Effector memory CD4-positive, alpha-beta T cell (primary cell): ENCODE measurements at regions not wholly inside any gene's neighbourhood (a gene's known extent, or its start where the extent isn't known, plus 50 kb on each side); places are given as distances from the start of the nearest gene placed in this dataset.

Experiments used
- DNase-seq, 3 donors: peaks; one replicate each; pipeline ENCODE4 v3.0.0-alpha.2; 2020
- H3K27ac ChIP-seq: 2 replicates; pipeline ENCODE4 v1.7.0; 2013; ENCODE audit warnings: mild to moderate bottlenecking, low read length, moderate library complexity; ENCODE audit not compliant: insufficient read depth, poor library complexity, severe bottlenecking
- H3K27me3 ChIP-seq: replicated peaks from 2 replicates; pipeline ENCODE4 v1.7.0; 2013; ENCODE audit warnings: mild to moderate bottlenecking, low read length; ENCODE audit not compliant: insufficient read depth, control insufficient read depth, poor library complexity, severe bottlenecking
- H3K36me3 ChIP-seq: 2 replicates; pipeline ENCODE4 v1.7.0; 2013; ENCODE audit warnings: mild to moderate bottlenecking, low read length, moderate library complexity; ENCODE audit not compliant: control insufficient read depth, insufficient read depth
- H3K4me1 ChIP-seq: 2 replicates; pipeline ENCODE4 v1.7.0; 2013; ENCODE audit warnings: low read length, mild to moderate bottlenecking; ENCODE audit not compliant: control insufficient read depth, insufficient read depth, poor library complexity, severe bottlenecking
- H3K4me3 ChIP-seq: 2 replicates; pipeline ENCODE4 v1.7.0; 2013; ENCODE audit warnings: low read length, low read depth, mild to moderate bottlenecking; ENCODE audit not compliant: insufficient read depth, poor library complexity, severe bottlenecking
- H3K9me3 ChIP-seq: 2 replicates; pipeline ENCODE4 v1.7.0; 2013; ENCODE audit warnings: mild to moderate bottlenecking, low read length, moderate library complexity; ENCODE audit not compliant: control insufficient read depth

- Histone ChIP-seq H3K4me3 (no peak overlapping the region), H3K9me3 (no peaks in the 10 kb centered on the region), H3K27me3 (no peaks in the 10 kb centered on the region), H3K27ac (no peak overlapping the region), H3K36me3 (no peaks in the 10 kb centered on the region), H3K4me1 (no peaks in the 10 kb centered on the region)
- no peak for DNase-seq
Measured at GRCh38 chr6:100257793-100258395, 206.8 kb downstream of the SIM1 start.

DNA sequence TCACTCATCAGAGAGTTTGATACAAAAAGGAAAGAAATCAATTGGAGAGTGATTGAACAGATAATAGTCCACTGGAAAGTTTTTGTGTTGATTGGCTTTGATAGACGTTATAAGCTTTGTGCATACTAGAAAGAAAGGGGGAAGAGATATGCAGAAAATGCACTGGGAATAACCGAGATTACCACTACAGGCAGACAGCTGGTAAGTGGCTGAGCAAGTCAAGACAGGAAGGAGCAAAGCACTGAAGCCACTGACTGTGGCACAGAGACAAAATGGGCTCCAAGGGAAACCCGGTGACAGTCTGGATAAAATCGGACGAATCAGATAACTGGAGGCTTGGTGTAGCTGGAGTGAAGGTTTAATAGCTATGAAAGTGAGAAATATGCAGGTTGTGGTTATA lies 209.0 kb downstream of the SIM1 start:
- no peaks in the 10 kb centered on the region for H3K9me3 ChIP-seq
- H3K4me3 ChIP-seq: no peak overlapping the region
- no peaks in the 10 kb centered on the region for H3K4me1 ChIP-seq
- no peak overlapping the region for H3K27ac ChIP-seq
- no peaks in the 10 kb centered on the region for H3K36me3 ChIP-seq
- no peak for DNase-seq
- H3K27me3 ChIP-seq: no peaks in the 10 kb centered on the region

DNA sequence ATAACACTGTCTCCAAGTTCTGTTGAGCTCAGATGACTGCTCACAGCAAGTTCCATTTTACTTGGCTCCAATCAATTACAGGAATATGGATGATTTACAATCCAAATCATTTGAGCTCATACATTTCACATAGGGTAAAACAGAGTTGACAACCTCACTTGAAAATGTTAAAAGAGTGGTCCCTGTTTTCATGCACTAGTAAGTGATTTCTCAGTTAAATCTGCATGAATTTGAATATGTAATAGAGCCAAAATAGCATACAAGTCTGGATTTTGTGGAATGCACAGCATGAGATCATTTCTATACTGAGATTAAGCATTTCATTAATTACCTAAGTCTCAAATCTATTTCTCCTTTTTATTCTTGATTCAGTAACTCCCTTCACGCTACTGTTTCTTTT lies 217.6 kb downstream of the SIM1 start:
- Histone ChIP-seq H3K27me3 (no peaks in the 10 kb centered on the region), H3K9me3 (no peaks in the 10 kb centered on the region), H3K27ac (no peak overlapping the region), H3K4me1 (no peaks in the 10 kb centered on the region), H3K4me3 (no peak overlapping the region), H3K36me3 (no peaks in the 10 kb centered on the region)
- no peak for DNase-seq

DNA sequence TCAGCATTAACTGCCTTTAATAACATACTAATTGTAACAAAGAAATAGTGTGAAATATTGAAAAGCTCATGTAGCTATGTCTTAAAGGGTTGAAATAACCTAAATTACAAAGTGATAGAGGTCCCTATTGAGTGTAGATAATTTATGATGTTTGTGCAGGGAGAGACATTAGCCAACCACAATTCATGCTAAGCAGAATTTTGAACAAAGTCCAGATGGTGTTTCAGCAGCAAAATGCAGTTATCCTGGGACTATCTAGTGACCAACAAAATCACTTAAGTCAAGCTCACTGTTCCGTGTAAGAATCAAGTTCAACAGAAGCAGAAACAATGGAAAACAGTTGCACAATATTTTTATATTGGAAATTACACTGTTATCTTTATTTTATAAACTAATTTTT lies 218.5 kb downstream of the SIM1 start:
- Histone ChIP-seq H3K27me3 (no peaks in the 10 kb centered on the region), H3K36me3 (no peaks in the 10 kb centered on the region), H3K4me1 (no peaks in the 10 kb centered on the region), H3K9me3 (no peaks in the 10 kb centered on the region), H3K27ac (no peak overlapping the region), H3K4me3 (no peak overlapping the region)
- no peak for DNase-seq

- H3K9me3 ChIP-seq: no peaks in the 10 kb centered on the region
- no peak for DNase-seq
- H3K27ac ChIP-seq: no peak overlapping the region
- no peaks in the 10 kb centered on the region for H3K4me1 ChIP-seq
- H3K36me3 ChIP-seq: no peaks in the 10 kb centered on the region
- no peak overlapping the region for H3K4me3 ChIP-seq
- H3K27me3 ChIP-seq: no peaks in the 10 kb centered on the region
Measured at GRCh38 chr6:100240798-100241197, 223.9 kb downstream of the SIM1 start.

- no peak overlapping the region for H3K4me3 ChIP-seq
- no peaks in the 10 kb centered on the region for H3K4me1 ChIP-seq
- no peaks in the 10 kb centered on the region for H3K27me3 ChIP-seq
- DNase-seq: no peak
- no peak overlapping the region for H3K27ac ChIP-seq
- no peaks in the 10 kb centered on the region for H3K36me3 ChIP-seq
- no peaks in the 10 kb centered on the region for H3K9me3 ChIP-seq
Measured at GRCh38 chr6:100237821-100238220, 226.9 kb downstream of the SIM1 start.

GRCh38 chr6:100236389-100236788 lies 228.3 kb downstream of the SIM1 start:
- Histone ChIP-seq H3K4me1 (no peaks in the 10 kb centered on the region), H3K27me3 (no peaks in the 10 kb centered on the region), H3K36me3 (no peaks in the 10 kb centered on the region), H3K4me3 (no peak overlapping the region), H3K9me3 (no peaks in the 10 kb centered on the region), H3K27ac (no peak overlapping the region)
- no peak for DNase-seq

DNA sequence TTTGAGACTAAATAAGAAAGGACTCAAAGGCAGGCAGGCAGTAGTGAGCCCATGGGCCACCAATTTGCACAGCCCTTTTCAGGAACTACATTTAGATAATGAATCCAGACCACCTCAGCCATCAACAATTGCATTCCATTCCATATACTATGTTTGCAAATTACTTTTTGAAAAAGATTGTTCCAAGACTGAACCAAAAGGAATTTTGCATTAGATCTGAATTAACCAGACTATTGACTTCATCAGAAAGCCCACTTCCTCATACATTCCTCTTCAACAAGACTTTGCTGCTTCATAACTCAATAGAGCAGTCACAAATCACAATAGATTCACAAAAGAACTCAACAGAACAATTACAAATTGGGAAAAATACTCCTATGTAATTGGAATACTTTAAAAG lies 229.1 kb downstream of the SIM1 start:
- Histone ChIP-seq H3K4me3 (no peak overlapping the region), H3K27me3 (no peaks in the 10 kb centered on the region), H3K36me3 (no peaks in the 10 kb centered on the region), H3K9me3 (no peaks in the 10 kb centered on the region), H3K27ac (no peak overlapping the region), H3K4me1 (no peaks in the 10 kb centered on the region)
- DNase-seq: no peak

- Histone ChIP-seq H3K4me1 (no peaks in the 10 kb centered on the region), H3K9me3 (no peaks in the 10 kb centered on the region), H3K36me3 (no peaks in the 10 kb centered on the region), H3K4me3 (no peak overlapping the region), H3K27ac (no peak overlapping the region), H3K27me3 (no peaks in the 10 kb centered on the region)
- no peak for DNase-seq
Measured at GRCh38 chr6:100234625-100235024, 230.1 kb downstream of the SIM1 start.

- no peak for DNase-seq
- no peak overlapping the region for H3K4me3 ChIP-seq
- no peaks in the 10 kb centered on the region for H3K36me3 ChIP-seq
- peaks cover 3% of the 10 kb centered on the region for H3K27me3 ChIP-seq
- no peak overlapping the region for H3K27ac ChIP-seq
- no peaks in the 10 kb centered on the region for H3K9me3 ChIP-seq
- no peaks in the 10 kb centered on the region for H3K4me1 ChIP-seq
Measured at GRCh38 chr6:100232781-100233573, 231.7 kb downstream of the SIM1 start.
